ENCODE measurements at regions not wholly inside any gene's neighbourhood (a gene's known extent, or its start where the extent isn't known, plus 50 kb on each side); places are given as distances from the start of the nearest gene placed in this dataset.
A peak's percentile ranks its signal among the peaks of the same experiment; 100 is the strongest.

- Mint-ChIP-seq H3K27me3 (ENCODE audit: unreplicated experiment) (peaks cover 1% of the 10 kb centered on the region), H3K27ac (ENCODE audit: unreplicated experiment) (no peak overlapping the region), H3K36me3 (ENCODE audit: low read depth, unreplicated experiment) (peaks cover 4% of the 10 kb centered on the region), H3K4me1 (ENCODE audit: unreplicated experiment) (peaks cover 4% of the 10 kb centered on the region), H3K9me3 (ENCODE audit: unreplicated experiment) (no peaks in the 10 kb centered on the region), H3K4me3 (ENCODE audit: unreplicated experiment) (no peak overlapping the region)
- TF ChIP-seq CTCF (IDR thresholded peaks at IDR 0.05; ENCODE audit: unreplicated experiment) = no peak
- no peak for DNase-seq (ENCODE audit: low spot score)
Observed at GRCh38 chr9:13548535-13548934, 269.0 kb upstream of the MPDZ start.

- Mint-ChIP-seq H3K4me1 (ENCODE audit: unreplicated experiment) (peaks cover 35% of the 10 kb centered on the region), H3K27me3 (ENCODE audit: unreplicated experiment) (peaks cover 3% of the 10 kb centered on the region), H3K27ac (ENCODE audit: unreplicated experiment) (no peak overlapping the region), H3K36me3 (ENCODE audit: low read depth, unreplicated experiment) (peaks cover 8% of the 10 kb centered on the region), H3K4me3 (ENCODE audit: unreplicated experiment) (no peak overlapping the region), H3K9me3 (ENCODE audit: unreplicated experiment) (no peaks in the 10 kb centered on the region)
- TF ChIP-seq CTCF (IDR thresholded peaks at IDR 0.05; ENCODE audit: unreplicated experiment) = no peak
- DNase-seq (ENCODE audit: low spot score) = no peak
Observed at GRCh38 chr9:13535141-13535540, 255.6 kb upstream of the MPDZ start.

GRCh38 chr9:13534006-13534405 is 254.5 kb upstream of the MPDZ start:
- Mint-ChIP-seq H3K4me1 (ENCODE audit: unreplicated experiment) (peaks cover 45% of the 10 kb centered on the region), H3K4me3 (ENCODE audit: unreplicated experiment) (no peak overlapping the region), H3K27me3 (ENCODE audit: unreplicated experiment) (peaks cover 3% of the 10 kb centered on the region), H3K9me3 (ENCODE audit: unreplicated experiment) (no peaks in the 10 kb centered on the region), H3K36me3 (ENCODE audit: low read depth, unreplicated experiment) (peaks cover 8% of the 10 kb centered on the region), H3K27ac (ENCODE audit: unreplicated experiment) (peak overlapping the region; percentile 89)
- DNase-seq (ENCODE audit: low spot score) = no peak
- no peak for TF ChIP-seq CTCF (IDR thresholded peaks at IDR 0.05; ENCODE audit: unreplicated experiment)

- Mint-ChIP-seq H3K27ac (ENCODE audit: unreplicated experiment) (peak overlapping the region; percentile 97), H3K4me1 (ENCODE audit: unreplicated experiment) (peaks cover 52% of the 10 kb centered on the region), H3K27me3 (ENCODE audit: unreplicated experiment) (peaks cover 3% of the 10 kb centered on the region), H3K9me3 (ENCODE audit: unreplicated experiment) (no peaks in the 10 kb centered on the region), H3K4me3 (ENCODE audit: unreplicated experiment) (no peak overlapping the region), H3K36me3 (ENCODE audit: low read depth, unreplicated experiment) (peaks cover 8% of the 10 kb centered on the region)
- TF ChIP-seq CTCF (IDR thresholded peaks at IDR 0.05; ENCODE audit: unreplicated experiment) = no peak
- DNase-seq (ENCODE audit: low spot score) = peak; percentile 13
Observed at GRCh38 chr9:13532407-13532806, 252.9 kb upstream of the MPDZ start.

GRCh38 chr9:13529321-13530104 is 250.0 kb upstream of the MPDZ start:
- DNase-seq (ENCODE audit: low spot score) = no peak

More at GRCh38 chr9:13529321-13530104, 250.0 kb upstream of the MPDZ start:
- H3K36me3 Mint-ChIP-seq (ENCODE audit: low read depth, unreplicated experiment) = peaks cover 8% of the 10 kb centered on the region
- H3K4me3 Mint-ChIP-seq (ENCODE audit: unreplicated experiment) = no peak overlapping the region
- peaks cover 67% of the 10 kb centered on the region for H3K4me1 Mint-ChIP-seq (ENCODE audit: unreplicated experiment)
- no peak for TF ChIP-seq CTCF (IDR thresholded peaks at IDR 0.05; ENCODE audit: unreplicated experiment)
- no peaks in the 10 kb centered on the region for H3K9me3 Mint-ChIP-seq (ENCODE audit: unreplicated experiment)
- H3K27me3 Mint-ChIP-seq (ENCODE audit: unreplicated experiment) = peaks cover 3% of the 10 kb centered on the region
- peak overlapping the region; percentile 75 for H3K27ac Mint-ChIP-seq (ENCODE audit: unreplicated experiment)

Measured in endothelial cell (in vitro differentiated cells).